ENCODE measurements at regions not wholly inside any gene's neighbourhood (a gene's known extent, or its start where the extent isn't known, plus 50 kb on each side); places are given as distances from the start of the nearest gene placed in this dataset.

GRCh38 chr2:13197248-13197647 is 480.5 kb downstream of the TRIB2 start:
- H3K79me2 ChIP-seq (ENCODE audit: control insufficient read depth, insufficient read depth, low read length) = no peaks in the 10 kb centered on the region
- H3K27me3 ChIP-seq (replicated peaks in 1 of 4; ENCODE audit: control extremely low read depth in 1 of 4, control insufficient read depth in 3 of 4, insufficient read depth in 4 of 4, low read length in 3 of 4) = no peaks in the 10 kb centered on the region
- H3K36me3 ChIP-seq (replicated peaks in 1 of 2; ENCODE audit: control extremely low read depth in 1 of 2, control insufficient read depth in 1 of 2, extremely low read depth in 1 of 2, insufficient read depth in 2 of 2, low read length in 1 of 2) = no peaks in the 10 kb centered on the region
- no peak for DNase-seq
- H3K9me3 ChIP-seq (ENCODE audit: control extremely low read depth in 1 of 3, control insufficient read depth in 2 of 3, insufficient read depth in 1 of 3, low read length in 2 of 3) = no peaks in the 10 kb centered on the region
- no peak overlapping the region for H3K4me2 ChIP-seq (replicated peaks; ENCODE audit: low read depth, low read length, poor library complexity, severe bottlenecking)
- H4K20me1 ChIP-seq (ENCODE audit: control insufficient read depth, insufficient read depth, low read length, poor library complexity, severe bottlenecking) = no peaks in the 10 kb centered on the region
- H3K27ac Mint-ChIP-seq = no peak overlapping the region
- H2AFZ ChIP-seq (ENCODE audit: insufficient read depth, low read depth, low read length, poor library complexity, severe bottlenecking) = no peak overlapping the region
- H3K9ac ChIP-seq (ENCODE audit: low read length) = no peak overlapping the region
- H3K27ac ChIP-seq (ENCODE audit: low read length in 2 of 2) = no peak overlapping the region
- no peak overlapping the region for H3K4me3 Mint-ChIP-seq
- POLR2A ChIA-PET = no interaction called here
- no peak for TF ChIP-seq EZH2 (IDR thresholded peaks at IDR 0.05; ENCODE audit: borderline replicate concordance, insufficient read depth, low read depth, low read length, poor library complexity, severe bottlenecking)
- no peak for TF ChIP-seq CTCF (IDR thresholded peaks at IDR 0.05)
- CTCF ChIA-PET = no interaction called here
- H3K4me1 ChIP-seq (ENCODE audit: control insufficient read depth in 2 of 2, insufficient read depth in 2 of 2, low read length in 2 of 2) = no peaks in the 10 kb centered on the region
- peaks cover 2% of the 10 kb centered on the region for H3K4me1 Mint-ChIP-seq
- H3K4me3 ChIP-seq (ENCODE audit: control extremely low read depth in 1 of 5, extremely low read depth in 1 of 5, insufficient read depth in 1 of 5, low read depth in 2 of 5, low read length in 4 of 5) = no peak overlapping the region
- H3K9me3 Mint-ChIP-seq (ENCODE audit: insufficient read depth) = no peaks in the 10 kb centered on the region
- no peak for ATAC-seq (ENCODE audit: low read depth)
- no peaks in the 10 kb centered on the region for H3K27me3 Mint-ChIP-seq
- 64% methylated on average over 1 of the region's 1 CpG for WGBS (ENCODE audit: insufficient coverage)
- intact Hi-C loops (cut with micrococcal nuclease) = no loop called here

GRCh38 chr2:13201924-13202323 is 485.2 kb downstream of the TRIB2 start:
- H3K9ac ChIP-seq (ENCODE audit: low read length) = no peak overlapping the region
- intact Hi-C loops (cut with micrococcal nuclease) = no loop called here
- H3K4me3 Mint-ChIP-seq = no peak overlapping the region
- H2AFZ ChIP-seq (ENCODE audit: insufficient read depth, low read depth, low read length, poor library complexity, severe bottlenecking) = no peak overlapping the region
- no peaks in the 10 kb centered on the region for H4K20me1 ChIP-seq (ENCODE audit: control insufficient read depth, insufficient read depth, low read length, poor library complexity, severe bottlenecking)
- WGBS (ENCODE audit: insufficient coverage) = no CpG with 5 or more reads among the region's 2 CpGs
- DNase-seq (no peak), ATAC-seq (ENCODE audit: low read depth) (no peak)
- no peaks in the 10 kb centered on the region for H3K27me3 ChIP-seq (replicated peaks in 1 of 4; ENCODE audit: control extremely low read depth in 1 of 4, control insufficient read depth in 3 of 4, insufficient read depth in 4 of 4, low read length in 3 of 4)
- no peak overlapping the region for H3K27ac ChIP-seq (ENCODE audit: low read length in 2 of 2)
- POLR2A ChIA-PET = no interaction called here
- no peak for TF ChIP-seq EZH2 (IDR thresholded peaks at IDR 0.05; ENCODE audit: borderline replicate concordance, insufficient read depth, low read depth, low read length, poor library complexity, severe bottlenecking)
- TF ChIP-seq CTCF (IDR thresholded peaks at IDR 0.05) = no peak
- H3K27ac Mint-ChIP-seq = no peak overlapping the region
- H3K27me3 Mint-ChIP-seq = no peaks in the 10 kb centered on the region
- CTCF ChIA-PET = no interaction called here
- H3K36me3 ChIP-seq (replicated peaks in 1 of 2; ENCODE audit: control extremely low read depth in 1 of 2, control insufficient read depth in 1 of 2, extremely low read depth in 1 of 2, insufficient read depth in 2 of 2, low read length in 1 of 2) = no peaks in the 10 kb centered on the region
- H3K79me2 ChIP-seq (ENCODE audit: control insufficient read depth, insufficient read depth, low read length) = no peaks in the 10 kb centered on the region
- no peaks in the 10 kb centered on the region for H3K4me1 ChIP-seq (ENCODE audit: control insufficient read depth in 2 of 2, insufficient read depth in 2 of 2, low read length in 2 of 2)
- no peaks in the 10 kb centered on the region for H3K4me1 Mint-ChIP-seq
- no peak overlapping the region for H3K4me3 ChIP-seq (ENCODE audit: control extremely low read depth in 1 of 5, extremely low read depth in 1 of 5, insufficient read depth in 1 of 5, low read depth in 2 of 5, low read length in 4 of 5)
- H3K4me2 ChIP-seq (replicated peaks; ENCODE audit: low read depth, low read length, poor library complexity, severe bottlenecking) = no peak overlapping the region
- peaks cover 0 to 5% (median 0%) of the 10 kb centered on the region in 3 donors for H3K9me3 ChIP-seq (ENCODE audit: control extremely low read depth in 1 of 3, control insufficient read depth in 2 of 3, insufficient read depth in 1 of 3, low read length in 2 of 3)
- no peaks in the 10 kb centered on the region for H3K9me3 Mint-ChIP-seq (ENCODE audit: insufficient read depth)

All from B cell (primary cell).